GM12878 (cell line): ENCODE measurements at regions not wholly inside any gene's neighbourhood (a gene's known extent, or its start where the extent isn't known, plus 50 kb on each side); places are given as distances from the start of the nearest gene placed in this dataset.

ENCODE experiments used
- POLR2A ChIP-seq: IDR thresholded peaks from 2 replicates; pipeline ENCODE4 v1.6.1; 2011; ENCODE audit warnings: low read depth, mild to moderate bottlenecking, low read length
- RCOR1 ChIP-seq: conservative IDR thresholded peaks from 2 replicates; pipeline ENCODE4 v1.6.1; 2012; ENCODE audit warnings: low read depth, low read length, improper control_type of control experiment
- TF ChIP-seq, protein P1 (sequence below): IDR thresholded peaks from 2 replicates; pipeline ENCODE4 v1.6.1; 2011; ENCODE audit warnings: low read depth, mild to moderate bottlenecking, low read length, moderate library complexity, borderline replicate concordance; ENCODE audit errors: extremely low read depth
- TF ChIP-seq, protein P2 (sequence below): IDR thresholded peaks from 2 replicates; pipeline ENCODE4 v1.6.1; 2011; ENCODE audit warnings: borderline replicate concordance, low read depth, mild to moderate bottlenecking, moderate library complexity, mixed read lengths, low read length; ENCODE audit not compliant: insufficient read depth; ENCODE audit errors: extremely low read length

- TF ChIP-seq POLR2A, result no peak
- TF ChIP-seq, protein P1, sequence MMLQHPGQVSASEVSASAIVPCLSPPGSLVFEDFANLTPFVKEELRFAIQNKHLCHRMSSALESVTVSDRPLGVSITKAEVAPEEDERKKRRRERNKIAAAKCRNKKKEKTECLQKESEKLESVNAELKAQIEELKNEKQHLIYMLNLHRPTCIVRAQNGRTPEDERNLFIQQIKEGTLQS, result no peak
- TF ChIP-seq, protein P2, sequence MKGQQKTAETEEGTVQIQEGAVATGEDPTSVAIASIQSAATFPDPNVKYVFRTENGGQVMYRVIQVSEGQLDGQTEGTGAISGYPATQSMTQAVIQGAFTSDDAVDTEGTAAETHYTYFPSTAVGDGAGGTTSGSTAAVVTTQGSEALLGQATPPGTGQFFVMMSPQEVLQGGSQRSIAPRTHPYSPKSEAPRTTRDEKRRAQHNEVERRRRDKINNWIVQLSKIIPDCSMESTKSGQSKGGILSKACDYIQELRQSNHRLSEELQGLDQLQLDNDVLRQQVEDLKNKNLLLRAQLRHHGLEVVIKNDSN, result no peak
- no peak for TF ChIP-seq RCOR1
These were observed 844.5 kb downstream of the REEP3 start for GRCh38 chr10:64365663-64366062.
